PC-3 (cell line): ENCODE measurements at regions not wholly inside any gene's neighbourhood (a gene's known extent, or its start where the extent isn't known, plus 50 kb on each side); places are given as distances from the start of the nearest gene placed in this dataset.

Source experiments
- ATAC-seq: fragments of 200-7000 bp; cut with Tn5 transposase; 2 replicates; pipeline ENCODE4 v1.9.1; 2020; ENCODE audit warnings: mild to moderate bottlenecking, moderate library complexity
- BruUV-seq: library from RNA; stranded (reverse); fragments of 400-500 nt; replicated peaks from 2 replicates; lab custom pipeline; 2021; lab: Mats Ljungman, UMichigan
- CTCF ChIA-PET: fragments of 300-600 bp; sonication (Branson Sonifier 250); formaldehyde crosslinking; loops from one replicate; lab custom pipeline; 2022; ENCODE audit warnings: antibody characterized with exemption; lab: Charles Lee
- POLR2A ChIA-PET: fragments of 300-600 bp; sonication (Branson Sonifier 250); formaldehyde crosslinking; loops from one replicate; lab custom pipeline; 2022; ENCODE audit warnings: antibody characterized with exemption; ENCODE audit not compliant: unreplicated experiment; lab: Charles Lee
- DNase-seq: peaks from one replicate; pipeline ENCODE4 v3.0.0-alpha.2; 2015
- H2AFZ ChIP-seq: fragments of 300-600 bp; sonication (generic); 2 replicates; pipeline ENCODE4 v1.6.0; 2016; ENCODE audit warnings: antibody characterized with exemption, low read length
- H3F3A ChIP-seq: fragments of 300-600 bp; sonication (generic); one replicate; pipeline ENCODE4 v1.6.0; 2017; ENCODE audit warnings: antibody characterized with exemption, low read length, control low read depth, mild to moderate bottlenecking; ENCODE audit not compliant: unreplicated experiment
- H3K27ac ChIP-seq: fragments of 300-600 bp; sonication (generic); 2 replicates; pipeline ENCODE4 v1.5.1; 2016; ENCODE audit warnings: mild to moderate bottlenecking, low read length
- H3K27me3 ChIP-seq: fragments of 300-600 bp; sonication (generic); 2 replicates; pipeline ENCODE4 v1.6.1; 2016; ENCODE audit warnings: low read length, mixed read lengths
- H3K36me3 ChIP-seq: fragments of 300-600 bp; sonication (generic); 2 replicates; pipeline ENCODE4 v1.6.1; 2016; ENCODE audit warnings: low read depth, mixed run types, low read length, mixed read lengths
- H3K4me1 ChIP-seq: fragments of 300-600 bp; sonication (generic); 2 replicates; pipeline ENCODE4 v1.5.1; 2016; ENCODE audit warnings: low read length; ENCODE audit not compliant: insufficient read depth
- H3K4me2 ChIP-seq: fragments of 300-600 bp; sonication (generic); 2 replicates; pipeline ENCODE4 v1.6.0; 2016; ENCODE audit warnings: low read length
- H3K4me3 ChIP-seq: fragments of 300-600 bp; sonication (generic); 2 replicates; pipeline ENCODE4 v1.5.1; 2016; ENCODE audit warnings: mild to moderate bottlenecking, low read length, mixed read lengths
- H3K79me2 ChIP-seq: fragments of 300-600 bp; sonication (generic); 2 replicates; pipeline ENCODE4 v1.6.1; 2017; ENCODE audit warnings: low read length, mixed read lengths
- H3K9ac ChIP-seq: fragments of 300-600 bp; sonication (generic); 2 replicates; pipeline ENCODE4 v1.6.0; 2016; ENCODE audit warnings: mild to moderate bottlenecking, low read length
- H3K9me2 ChIP-seq: fragments of 300-600 bp; sonication (generic); replicated peaks from 2 replicates; pipeline ENCODE4 v1.6.1; 2016; ENCODE audit warnings: mixed run types, low read length, mixed read lengths
- H3K9me3 ChIP-seq: fragments of 300-600 bp; sonication (generic); 2 replicates; pipeline ENCODE4 v1.6.1; 2016; ENCODE audit warnings: low read length, mixed read lengths
- H4K20me1 ChIP-seq: fragments of 300-600 bp; sonication (generic); 2 replicates; pipeline ENCODE4 v1.6.1; 2016; ENCODE audit warnings: low read length, mixed read lengths
- EZH2 ChIP-seq: fragments of 300-600 bp; sonication (generic); IDR thresholded peaks from one replicate; pipeline ENCODE4 v1.6.1; 2017; ENCODE audit warnings: antibody characterized with exemption, mild to moderate bottlenecking, low read length; ENCODE audit not compliant: unreplicated experiment
- EZH2phosphoT487 ChIP-seq: fragments of 300-600 bp; sonication (generic); IDR thresholded peaks from 2 replicates; pipeline ENCODE4 v1.6.1; 2018; ENCODE audit warnings: mild to moderate bottlenecking, antibody characterized with exemption, low read length, borderline replicate concordance
- intact Hi-C: fragments of 100-400 bp; cut with micrococcal nuclease; formaldehyde crosslinking; loops from 2 replicates; pipeline ENCODE4 v1.9.0; 2023
- TF ChIP-seq, protein P1 (sequence below): fragments of 300-600 bp; sonication (generic); conservative IDR thresholded peaks from 2 replicates; pipeline ENCODE4 v1.5.1; 2017; ENCODE audit warnings: antibody characterized with exemption, low read depth, mild to moderate bottlenecking, low read length

DNA sequence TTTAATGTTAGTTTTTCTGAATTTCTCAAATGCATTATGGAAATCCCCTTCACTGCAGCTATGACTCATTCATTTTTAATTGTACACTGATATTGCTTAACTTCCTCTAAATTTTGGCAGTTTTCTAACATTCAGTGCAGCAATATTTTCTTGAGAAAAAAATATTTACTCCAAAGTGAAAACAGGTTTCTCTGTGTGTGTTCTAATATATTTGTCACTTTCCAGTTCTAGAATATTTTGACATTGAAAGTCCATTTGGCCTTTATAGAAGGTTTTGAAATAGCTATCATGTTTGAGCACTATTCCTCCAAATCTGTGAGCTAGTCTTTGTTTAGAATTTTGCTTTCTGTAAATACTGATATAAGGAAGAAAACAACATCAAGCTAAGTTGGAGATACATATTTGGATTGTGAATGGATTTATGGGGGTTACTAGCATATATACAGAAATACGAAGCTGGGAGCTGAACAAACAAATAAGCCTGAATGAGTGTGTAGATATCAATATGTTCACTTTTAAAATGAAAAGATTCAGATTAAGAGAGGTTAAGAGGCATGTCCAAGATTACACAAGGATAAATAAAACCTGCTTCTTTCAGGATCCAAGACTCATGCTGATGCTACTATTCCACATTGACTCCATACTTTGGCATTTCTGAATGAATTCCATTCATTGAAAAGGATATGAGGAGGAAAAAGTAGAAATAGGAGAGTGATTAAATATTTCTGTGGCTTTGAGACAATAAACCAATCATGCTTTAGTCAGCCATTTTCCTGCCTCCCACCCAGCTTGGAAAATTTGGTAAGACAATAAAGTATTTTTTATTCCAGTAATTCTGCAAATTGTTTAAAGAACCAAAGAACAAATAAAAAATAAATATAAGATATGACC lies 57.3 kb upstream of the SLIT2 start:
- Histone ChIP-seq H3K27ac (peak overlapping the region; percentile 100), H2AFZ (no peak overlapping the region), H3K4me1 (peaks cover 64% of the 10 kb centered on the region), H3K27me3 (no peaks in the 10 kb centered on the region), H3K9me3 (peaks cover 4% of the 10 kb centered on the region; the same call in 1 of the 2 replicates), H3K4me3 (peak overlapping the region; percentile 46; the same call in 1 of the 2 replicates), H3K79me2 (no peaks in the 10 kb centered on the region), H3K36me3 (peaks cover 9% of the 10 kb centered on the region; the same call in 1 of the 2 replicates), H3K4me2 (peak overlapping the region; percentile 78), H3F3A (peaks cover 30% of the 10 kb centered on the region), H3K9me2 (no peaks in the 10 kb centered on the region), H4K20me1 (no peaks in the 10 kb centered on the region), H3K9ac (peak overlapping the region; percentile 91)
- intact Hi-C loops = loop anchor here (2.0 to 10.0 kb wide), 3 partner anchors 54 to 420 kb away; no protein-coding TSS in a partner anchor
- ChIA-PET POLR2A (interaction anchor here (0.6 to 0.7 kb wide), 3 partner anchors 54 to 248 kb away, joined by 4 to 6 read pairs (median 5); no protein-coding TSS in a partner anchor), CTCF (interaction anchor here (1.7 kb wide), 1 partner anchor 54 kb away, joined by 5 read pairs; no protein-coding TSS in a partner anchor)
- DNase-seq (peak; percentile 87), ATAC-seq (peak; percentile 50)
- no TSS peak for BruUV-seq
- TF ChIP-seq EZH2 = no peak
- TF ChIP-seq, protein P1, sequence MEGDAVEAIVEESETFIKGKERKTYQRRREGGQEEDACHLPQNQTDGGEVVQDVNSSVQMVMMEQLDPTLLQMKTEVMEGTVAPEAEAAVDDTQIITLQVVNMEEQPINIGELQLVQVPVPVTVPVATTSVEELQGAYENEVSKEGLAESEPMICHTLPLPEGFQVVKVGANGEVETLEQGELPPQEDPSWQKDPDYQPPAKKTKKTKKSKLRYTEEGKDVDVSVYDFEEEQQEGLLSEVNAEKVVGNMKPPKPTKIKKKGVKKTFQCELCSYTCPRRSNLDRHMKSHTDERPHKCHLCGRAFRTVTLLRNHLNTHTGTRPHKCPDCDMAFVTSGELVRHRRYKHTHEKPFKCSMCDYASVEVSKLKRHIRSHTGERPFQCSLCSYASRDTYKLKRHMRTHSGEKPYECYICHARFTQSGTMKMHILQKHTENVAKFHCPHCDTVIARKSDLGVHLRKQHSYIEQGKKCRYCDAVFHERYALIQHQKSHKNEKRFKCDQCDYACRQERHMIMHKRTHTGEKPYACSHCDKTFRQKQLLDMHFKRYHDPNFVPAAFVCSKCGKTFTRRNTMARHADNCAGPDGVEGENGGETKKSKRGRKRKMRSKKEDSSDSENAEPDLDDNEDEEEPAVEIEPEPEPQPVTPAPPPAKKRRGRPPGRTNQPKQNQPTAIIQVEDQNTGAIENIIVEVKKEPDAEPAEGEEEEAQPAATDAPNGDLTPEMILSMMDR = no peak
- TF ChIP-seq EZH2phosphoT487 = no peak

GRCh38 chr4:20193141-20193936 lies 58.4 kb upstream of the SLIT2 start:
- intact Hi-C loops = loop anchor here (10.0 kb wide), 1 partner anchor 419 kb away; no protein-coding TSS in a partner anchor
- H3F3A ChIP-seq = peaks cover 30% of the 10 kb centered on the region
- no peaks in the 10 kb centered on the region for H3K27me3 ChIP-seq
- H3K4me2 ChIP-seq = peak overlapping the region; percentile 78
- H3K4me1 ChIP-seq = peaks cover 64% of the 10 kb centered on the region
- no peak overlapping the region for H2AFZ ChIP-seq
- CTCF ChIA-PET = interaction anchor here (1.7 kb wide), 1 partner anchor 55 kb away, joined by 5 read pairs; no protein-coding TSS in a partner anchor
- POLR2A ChIA-PET = interaction anchor here (0.7 kb wide), 1 partner anchor 65 kb away, joined by 6 read pairs; no protein-coding TSS in a partner anchor
- TF ChIP-seq EZH2 (no peak), EZH2phosphoT487 (no peak)
- TF ChIP-seq, protein P1 = no peak
- H3K36me3 ChIP-seq = peaks cover 9% of the 10 kb centered on the region; the same call in 1 of the 2 replicates
- peak; percentile 23 for ATAC-seq
- no peaks in the 10 kb centered on the region for H3K9me2 ChIP-seq
- TSS peak; percentile 61 for BruUV-seq
- H3K9ac ChIP-seq = peak overlapping the region; percentile 91
- H3K79me2 ChIP-seq = no peaks in the 10 kb centered on the region
- peaks cover 4% of the 10 kb centered on the region; the same call in 1 of the 2 replicates for H3K9me3 ChIP-seq
- no peaks in the 10 kb centered on the region for H4K20me1 ChIP-seq
- H3K27ac ChIP-seq = peak overlapping the region; percentile 100
- DNase-seq = peak; percentile 68
- peak overlapping the region; percentile 46; the same call in 1 of the 2 replicates for H3K4me3 ChIP-seq
